ENCODE measurements at regions not wholly inside any gene's neighbourhood (a gene's known extent, or its start where the extent isn't known, plus 50 kb on each side); places are given as distances from the start of the nearest gene placed in this dataset.

- no peak for DNase-seq
Observed at GRCh38 chr13:108156749-108157148, 58.6 kb downstream of the LIG4 start.

DNA sequence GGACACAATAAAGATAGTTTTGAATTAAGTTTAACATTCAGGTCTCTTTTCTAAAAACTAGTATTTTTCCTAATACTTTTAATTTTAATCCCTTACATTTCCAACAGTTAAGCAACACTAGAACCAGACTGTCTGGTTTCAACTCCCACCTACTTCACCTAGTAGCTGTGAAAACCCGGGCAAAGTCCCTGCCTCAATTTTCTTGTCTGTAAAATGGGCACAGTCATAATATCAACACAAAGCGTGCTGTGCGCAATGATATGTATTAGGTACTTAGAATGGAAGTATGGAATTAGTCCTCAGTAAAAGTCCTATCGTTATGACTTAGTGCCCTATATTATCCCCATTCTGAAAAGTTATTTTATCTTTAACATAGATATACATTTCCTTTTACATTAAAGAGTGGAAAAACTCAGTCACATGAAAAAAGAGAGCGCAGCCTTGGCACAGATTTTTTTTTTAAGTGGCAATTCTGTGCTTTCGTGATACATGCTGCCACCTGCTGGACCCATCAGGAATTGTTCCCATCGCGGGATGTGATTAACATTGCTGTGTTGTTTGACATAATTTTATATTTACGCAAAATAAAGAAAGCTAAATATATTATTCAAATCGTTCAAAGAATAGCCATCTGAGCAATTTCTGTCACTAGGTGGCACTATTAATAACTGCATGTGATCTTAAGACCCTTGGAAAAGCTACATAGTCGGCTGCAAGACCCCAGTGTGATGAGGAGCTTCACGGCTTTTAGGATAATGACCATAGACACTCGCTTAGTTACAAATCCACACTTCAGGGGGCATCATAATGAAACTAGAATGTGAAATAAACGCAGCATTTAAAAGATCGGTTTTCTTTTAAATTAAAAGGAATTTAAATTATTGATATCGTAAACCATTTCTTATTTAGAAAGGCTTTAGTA is 59.9 kb downstream of the LIG4 start:
- no peak for DNase-seq

- DNase-seq = no peak
Observed at GRCh38 chr13:108154421-108154858, 60.9 kb downstream of the LIG4 start.

DNA sequence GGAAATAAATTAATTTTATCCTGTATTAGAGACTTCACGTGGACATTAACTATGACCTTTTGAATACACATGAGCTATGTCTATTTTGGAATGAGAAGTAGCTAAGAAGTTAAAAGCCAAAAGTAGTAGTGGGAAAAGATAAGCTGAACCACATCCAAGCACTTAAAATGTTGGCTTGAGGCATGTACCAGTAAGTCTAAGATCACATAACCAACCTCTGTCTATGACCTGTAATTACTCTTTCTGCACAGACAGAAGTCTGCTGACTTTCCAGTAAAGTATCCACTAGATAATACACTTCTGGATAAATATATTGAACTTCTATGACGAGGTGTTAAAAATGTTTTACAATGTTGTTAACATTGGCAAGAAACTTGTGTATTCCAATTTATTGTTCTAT is 68.7 kb downstream of the LIG4 start:
- DNase-seq = no peak

- no peak for DNase-seq
Observed at GRCh38 chr13:108142702-108143436, 72.5 kb downstream of the LIG4 start.

GRCh38 chr13:108137176-108137575 is 78.2 kb downstream of the LIG4 start:
- DNase-seq = no peak

GRCh38 chr13:108127406-108127805 is 87.9 kb downstream of the LIG4 start:
- DNase-seq = no peak

DNA sequence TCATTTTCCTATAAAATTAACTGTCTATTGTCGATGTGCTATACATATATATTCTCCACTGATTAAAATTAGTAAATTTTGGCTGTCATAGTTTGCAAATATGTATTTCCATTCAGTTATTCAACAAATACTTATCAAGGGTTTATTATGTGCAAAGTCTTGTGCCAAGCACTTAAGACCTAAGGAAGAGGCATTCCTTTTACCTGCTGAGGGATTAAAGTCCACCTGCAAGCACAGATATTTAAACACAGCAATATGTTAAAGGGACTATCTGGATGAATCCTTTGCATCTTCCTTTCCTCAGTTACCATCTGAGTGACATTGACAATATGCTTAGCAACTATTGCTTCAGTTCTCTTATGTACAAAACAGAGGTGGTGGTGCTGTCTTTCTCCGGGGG is 89.3 kb downstream of the LIG4 start:
- no peak for DNase-seq

GRCh38 chr13:108121406-108121805 is 93.9 kb downstream of the LIG4 start:
- DNase-seq = no peak

- DNase-seq = no peak
Observed at GRCh38 chr13:108120856-108121255, 94.5 kb downstream of the LIG4 start.

DNA sequence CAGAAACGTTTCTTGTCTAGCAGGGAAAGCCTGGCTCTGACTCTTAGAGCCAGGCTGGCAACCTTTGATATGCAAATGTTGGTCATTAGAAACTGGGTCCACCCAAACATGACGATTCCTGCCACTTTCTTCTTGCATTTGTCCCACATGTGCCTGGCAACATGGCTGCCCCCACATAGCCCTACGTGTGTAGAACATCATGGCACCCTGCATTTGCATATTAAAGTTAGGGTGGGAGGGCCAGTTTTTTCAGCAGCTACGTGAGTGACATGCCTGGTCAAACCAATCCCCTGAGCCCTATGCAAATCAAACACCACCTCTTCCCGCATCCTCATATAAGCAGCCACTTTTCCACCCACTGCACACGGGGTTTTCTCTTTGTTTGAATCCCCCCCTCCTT is 95.0 kb downstream of the LIG4 start:
- DNase-seq = no peak

GRCh38 chr13:108115738-108116137 is 99.6 kb downstream of the LIG4 start:
- DNase-seq = no peak

DNA sequence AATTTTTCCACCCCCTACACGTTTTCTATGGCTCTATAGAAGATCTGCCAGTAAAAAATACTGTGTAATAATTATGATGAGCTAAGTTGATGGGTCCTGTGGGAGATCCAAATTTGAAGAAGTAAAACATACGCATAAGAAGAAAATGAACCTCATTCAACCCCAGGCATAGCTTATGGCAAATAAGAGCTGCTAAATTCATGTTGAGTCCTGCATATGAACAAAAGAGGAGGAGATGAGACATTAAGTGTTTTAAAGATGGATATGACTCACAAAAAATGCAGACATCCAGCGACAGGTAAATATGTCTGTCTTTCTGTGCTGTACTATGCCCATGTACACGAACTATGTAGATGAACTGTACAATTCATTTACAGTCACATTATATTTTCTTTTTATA is 101.9 kb downstream of the LIG4 start:
- DNase-seq = no peak

DNA sequence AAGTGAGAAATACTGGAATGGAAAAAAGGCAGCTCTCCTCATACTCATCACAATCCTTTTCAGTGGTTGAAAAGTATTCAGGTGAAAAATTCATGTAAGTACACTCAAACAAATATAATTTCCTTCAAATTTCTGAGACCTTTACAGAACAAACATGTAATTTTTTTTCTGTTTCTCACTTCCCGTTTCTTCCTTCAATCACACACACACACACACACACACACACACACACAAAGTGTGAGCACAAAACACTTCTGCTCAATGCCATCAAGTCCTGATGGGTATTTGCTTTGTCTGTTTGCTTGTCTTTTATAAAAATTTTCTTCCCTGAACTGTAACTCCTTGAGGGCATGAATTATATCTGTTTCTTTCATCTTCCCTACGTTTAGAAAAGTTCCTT is 110.6 kb downstream of the LIG4 start:
- no peak for DNase-seq

DNA sequence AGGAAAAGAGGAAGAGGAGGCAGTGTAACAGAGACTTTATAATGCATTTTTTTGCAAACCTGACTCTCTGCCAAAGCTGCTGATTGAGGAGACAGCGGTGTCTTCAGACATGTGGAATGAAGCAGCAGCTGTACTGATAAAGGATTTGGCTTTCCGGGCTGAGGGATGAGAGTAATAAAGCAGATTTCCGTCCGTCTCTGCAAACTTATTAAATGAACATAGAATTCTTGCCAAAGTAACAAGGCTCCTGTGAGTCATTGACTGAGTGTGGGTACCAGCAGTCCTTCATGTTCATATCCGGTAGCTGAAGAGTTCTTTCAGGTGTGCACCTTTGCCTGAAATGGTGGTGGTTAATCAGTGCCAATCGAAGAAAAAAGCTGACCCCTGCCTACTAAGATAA is 112.6 kb downstream of the LIG4 start:
- DNase-seq = no peak

DNA sequence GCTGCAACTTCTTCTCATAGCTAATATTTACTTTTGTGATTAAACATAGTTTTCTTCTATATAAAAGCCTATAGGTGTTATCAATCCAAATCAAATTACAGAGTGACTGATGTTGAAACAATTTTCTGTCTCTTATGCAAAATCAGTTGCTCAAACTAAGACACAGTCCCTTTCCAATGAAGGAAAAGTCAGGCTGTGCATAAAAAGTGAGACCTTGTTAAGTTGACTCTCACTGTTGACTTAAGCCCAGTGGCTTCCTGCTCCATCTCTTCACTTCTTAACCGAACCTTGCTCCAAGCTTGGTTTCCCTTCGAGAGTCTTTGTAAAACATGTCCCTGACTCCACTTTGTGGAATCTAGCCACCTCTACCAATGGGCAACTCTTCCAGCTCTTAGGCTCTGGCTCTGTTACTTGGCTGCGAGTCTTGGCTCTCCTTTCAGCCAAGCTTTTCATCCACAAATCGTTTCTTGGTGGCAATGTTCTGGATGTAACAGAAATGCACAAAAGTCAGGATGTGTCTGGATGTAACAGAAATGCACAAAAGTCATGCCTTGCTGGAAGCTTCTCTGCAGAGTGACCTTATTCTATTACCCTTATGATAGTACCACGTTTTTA is 118.9 kb downstream of the LIG4 start:
- no peak for DNase-seq

- no peak for DNase-seq
Observed at GRCh38 chr13:108095036-108095435, 120.3 kb downstream of the LIG4 start.

- DNase-seq = no peak
Observed at GRCh38 chr13:108093616-108094015, 121.7 kb downstream of the LIG4 start.

- DNase-seq = no peak
Observed at GRCh38 chr13:108087810-108088209, 127.5 kb downstream of the LIG4 start.

- DNase-seq = no peak
Observed at GRCh38 chr13:108086678-108087077, 128.7 kb downstream of the LIG4 start.

- DNase-seq = no peak
Observed at GRCh38 chr13:108084840-108085239, 130.5 kb downstream of the LIG4 start.

GRCh38 chr13:108083056-108083455 is 132.3 kb downstream of the LIG4 start:
- DNase-seq = no peak

DNA sequence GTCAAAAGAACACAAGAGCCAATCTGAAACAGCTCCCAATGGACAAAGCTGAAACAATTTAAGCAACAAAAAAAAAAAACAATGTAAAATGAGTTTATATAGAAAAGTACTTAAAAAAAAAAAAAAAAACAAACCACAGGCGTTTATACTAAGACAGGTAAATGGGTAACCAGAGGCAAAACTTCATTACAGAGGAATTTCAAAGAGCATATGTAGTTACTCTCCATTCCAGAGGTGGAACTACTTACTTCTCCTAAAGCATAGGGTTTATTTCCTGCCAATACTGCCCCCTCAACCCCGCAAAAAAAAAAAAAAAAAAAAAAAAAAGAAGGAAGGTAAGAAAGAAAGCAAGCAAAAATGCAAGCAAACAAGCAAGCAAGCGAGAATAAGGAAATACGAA is 132.9 kb downstream of the LIG4 start:
- DNase-seq = no peak

- no peak for DNase-seq
Observed at GRCh38 chr13:108077284-108077683, 138.1 kb downstream of the LIG4 start.

Data from DMS 273 treated with DMSO at 0.1 percent for 48 hours (cell line).